HCT116 (cell line): ENCODE measurements at regions not wholly inside any gene's neighbourhood (a gene's known extent, or its start where the extent isn't known, plus 50 kb on each side); places are given as distances from the start of the nearest gene placed in this dataset.

ENCODE experiments used
- ATAC-seq: fragments of 200-7000 bp; cut with Tn5 transposase; 2 replicates; pipeline ENCODE4 v1.9.1; 2020; ENCODE audit warnings: mild to moderate bottlenecking, moderate library complexity
- BruUV-seq: library from RNA; stranded (reverse); fragments of 400-500 nt; replicated peaks from 2 replicates; lab custom pipeline; 2021; lab: Mats Ljungman, UMichigan
- CTCF ChIA-PET: fragments of 300-600 bp; sonication (Branson Sonifier 250); formaldehyde crosslinking; loops from one replicate; lab custom pipeline; 2021; ENCODE audit warnings: antibody characterized with exemption; lab: Charles Lee
- POLR2A ChIA-PET: fragments of 300-600, 350-600 bp; sonication (Branson Sonifier 250); formaldehyde crosslinking; loops from one replicate; lab custom pipeline; 2021; ENCODE audit warnings: antibody characterized with exemption; lab: Charles Lee
- RAD21 ChIA-PET, 2 experiments: fragments of 300-600 bp; sonication (Branson Sonifier 250); formaldehyde crosslinking; loops; one replicate each; lab custom pipeline; 2023; ENCODE audit warnings: low total read pairs in 2 of 2; ENCODE audit not compliant: uncharacterized antibody in 2 of 2, unreplicated experiment in 2 of 2, low non-redundant PET in 1 of 2; lab: Charles Lee
- DNase-seq: peaks from one replicate; pipeline ENCODE4 v3.0.0-alpha.2; 2010; ENCODE audit warnings: low read depth, low spot score
- H2AFZ ChIP-seq: fragments of 200-600 bp; shearing (Covaris generic), sonication (generic); 2 replicates; pipeline ENCODE4 v1.6.1; 2017; ENCODE audit warnings: low read depth, mixed run types, mixed read lengths, antibody characterized with exemption, low read length; ENCODE audit not compliant: poor library complexity, severe bottlenecking
- H3K27ac ChIP-seq: 2 replicates; pipeline ENCODE4 v1.5.1; 2012; ENCODE audit warnings: low read depth, low read length
- H3K27me3 ChIP-seq: fragments of 200-600 bp; sonication (generic); 2 replicates; pipeline ENCODE4 v1.6.1; 2016; ENCODE audit warnings: mixed run types, low read length, mixed read lengths; ENCODE audit not compliant: insufficient read depth
- H3K36me3 ChIP-seq, 2 experiments: fragments of 200-500 bp in 1 of 2; fragments of 200-600 bp in 1 of 2; sonication (Bioruptor generic) in 1 of 2; sonication (generic) in 1 of 2; 2 replicates each; pipeline versions ENCODE4 v1.5.1 to v1.6.1; 2014 to 2016; ENCODE audit warnings: low read length in 2 of 2, inconsistent platforms in 1 of 2, mixed read lengths in 1 of 2, mixed run types in 1 of 2; ENCODE audit not compliant: insufficient read depth in 2 of 2, control insufficient read depth in 1 of 2
- H3K4me1 ChIP-seq, 2 experiments: fragments of 200-600 bp in 1 of 2; sonication (generic) in 1 of 2; 2 replicates each; pipeline versions ENCODE4 v1.5.1 to v1.6.1; 2012 to 2017; ENCODE audit warnings: low read length in 2 of 2, inconsistent platforms in 1 of 2, mild to moderate bottlenecking in 1 of 2, mixed read lengths in 1 of 2, mixed run types in 1 of 2, moderate library complexity in 1 of 2; ENCODE audit not compliant: insufficient read depth in 2 of 2, control insufficient read depth in 1 of 2
- H3K4me2 ChIP-seq: fragments of 200-600 bp; sonication (generic); 2 replicates; pipeline ENCODE4 v1.6.1; 2017; ENCODE audit warnings: mixed run types, low read length, mixed read lengths
- H3K4me3 ChIP-seq, 2 experiments: fragments of 200-600 bp in 1 of 2; sonication (generic) in 1 of 2; replicated peaks in 1 of 2; 2 replicates each; pipeline ENCODE4 v1.5.1; 2011 to 2016; ENCODE audit warnings: low read length in 2 of 2, control low read depth in 1 of 2, low read depth in 1 of 2, mild to moderate bottlenecking in 1 of 2, mixed read lengths in 1 of 2, mixed run types in 1 of 2
- H3K79me2 ChIP-seq: fragments of 200-600 bp; sonication (generic); 2 replicates; pipeline ENCODE4 v1.6.1; 2017; ENCODE audit warnings: mild to moderate bottlenecking, mixed run types, low read length, moderate library complexity, mixed read lengths; ENCODE audit not compliant: insufficient read depth
- H3K9ac ChIP-seq: fragments of 200-600 bp; sonication (generic); 2 replicates; pipeline ENCODE4 v1.6.1; 2016; ENCODE audit warnings: low read length, mixed read lengths
- H3K9me2 ChIP-seq: fragments of 200-600 bp; sonication (generic), shearing (Covaris generic); 2 replicates; pipeline ENCODE4 v1.6.1; 2017; ENCODE audit warnings: mixed run types, mild to moderate bottlenecking, moderate library complexity; ENCODE audit not compliant: insufficient read depth
- H3K9me3 ChIP-seq, 2 experiments: fragments of 200-500 bp in 1 of 2; fragments of 200-600 bp in 1 of 2; sonication (Bioruptor generic) in 1 of 2; sonication (generic) in 1 of 2; 2 replicates each; pipeline ENCODE4 v1.6.1; 2014 to 2017; ENCODE audit warnings: low read length in 2 of 2, mixed read lengths in 2 of 2, inconsistent platforms in 1 of 2, low read depth in 1 of 2, mild to moderate bottlenecking in 1 of 2, mixed run types in 1 of 2, moderate library complexity in 1 of 2; ENCODE audit not compliant: control insufficient read depth in 1 of 2, insufficient read depth in 1 of 2
- H4K20me1 ChIP-seq: fragments of 200-600 bp; sonication (generic), shearing (Covaris generic); 2 replicates; pipeline ENCODE4 v1.6.1; 2017; ENCODE audit warnings: mixed run types, mild to moderate bottlenecking, moderate library complexity; ENCODE audit not compliant: insufficient read depth
- EGR1 ChIP-seq: IDR thresholded peaks from 2 replicates; pipeline ENCODE4 v1.6.1; 2012; ENCODE audit warnings: low read depth
- EZH2 ChIP-seq: fragments of 200-600 bp; sonication (generic); IDR thresholded peaks from 2 replicates; pipeline ENCODE4 v1.6.1; 2017; ENCODE audit warnings: antibody characterized with exemption, mixed run types
- JUND ChIP-seq: IDR thresholded peaks from 2 replicates; pipeline ENCODE4 v1.6.1; 2012
- POLR2A ChIP-seq: IDR thresholded peaks from 2 replicates; pipeline ENCODE4 v1.7.0; 2011; ENCODE audit warnings: borderline replicate concordance; ENCODE audit not compliant: insufficient read depth, insufficient read length; ENCODE audit errors: extremely low read depth
- RAD21 ChIP-seq: IDR thresholded peaks from 2 replicates; pipeline ENCODE4 v1.6.1; 2012; ENCODE audit warnings: low read depth, mild to moderate bottlenecking
- SP1 ChIP-seq: IDR thresholded peaks from 2 replicates; pipeline ENCODE4 v1.6.1; 2012; ENCODE audit warnings: low read depth
- SRF ChIP-seq: IDR thresholded peaks from 2 replicates; pipeline ENCODE4 v1.6.1; 2012; ENCODE audit warnings: low read depth
- TCF7L2 ChIP-seq: IDR thresholded peaks from 2 replicates; pipeline ENCODE4 v1.7.0; 2011; ENCODE audit warnings: borderline replicate concordance, inconsistent platforms; ENCODE audit not compliant: insufficient read depth, insufficient read length; ENCODE audit errors: extremely low read depth
- ZNF274 ChIP-seq: fragments of 200-500 bp; sonication (Bioruptor generic); IDR thresholded peaks from 2 replicates; pipeline ENCODE4 v1.6.1; 2014; ENCODE audit warnings: mild to moderate bottlenecking, low read depth, low read length, inconsistent platforms
- intact Hi-C: fragments of 100-400 bp; cut with micrococcal nuclease; formaldehyde crosslinking; loops from 2 replicates; pipeline ENCODE4 v1.10.0; 2022
- TF ChIP-seq, protein P1 (sequence below), 3 experiments: fragments of 200-600 bp in 1 of 3; sonication (generic) in 1 of 3; IDR thresholded peaks in 2 of 3; conservative IDR thresholded peaks in 1 of 3; 2 replicates each; pipeline ENCODE4 v1.5.1; 2012 to 2017; ENCODE audit warnings: low read depth in 2 of 3, low read length in 2 of 3, antibody characterized with exemption in 1 of 3, borderline replicate concordance in 1 of 3, control low read depth in 1 of 3, mild to moderate bottlenecking in 1 of 3, mixed read lengths in 1 of 3, mixed run types in 1 of 3, moderate library complexity in 1 of 3; ENCODE audit not compliant: insufficient read depth in 1 of 3
- TF ChIP-seq, protein P2 (sequence below): IDR thresholded peaks from 2 replicates; pipeline ENCODE4 v1.6.1; 2012
- TF ChIP-seq, protein P3 (sequence below): IDR thresholded peaks from 2 replicates; pipeline ENCODE4 v1.6.1; 2011; ENCODE audit warnings: mild to moderate bottlenecking, low read length, moderate library complexity; ENCODE audit not compliant: insufficient replicate concordance; ENCODE audit errors: extremely low read depth
- TF ChIP-seq, protein P4 (sequence below): IDR thresholded peaks from 2 replicates; pipeline ENCODE4 v1.6.1; 2012

DNA sequence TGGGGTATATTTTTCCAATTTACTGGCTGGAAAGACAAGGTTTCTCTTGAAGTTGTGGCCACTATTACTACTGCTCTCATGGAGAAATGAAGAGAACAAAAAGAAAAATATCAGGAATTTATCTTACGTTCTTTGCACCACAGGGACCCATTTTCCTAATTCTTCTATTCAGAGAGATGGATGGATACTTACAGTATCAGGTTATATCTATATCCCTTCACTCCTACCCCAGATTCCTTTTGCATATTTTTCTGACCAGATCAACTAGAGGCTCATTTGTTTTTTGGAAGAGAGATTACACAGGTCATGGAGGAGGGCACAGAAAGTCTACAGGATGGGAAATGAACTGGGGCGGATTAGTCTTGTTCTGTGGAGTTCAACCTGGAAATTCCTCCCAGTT lies 277.2 kb upstream of the VLDLR start:
- intact Hi-C loops: no loop called here
- BruUV-seq: no TSS peak

More for the DNA sequence above, 277.2 kb upstream of the VLDLR start:
- Histone ChIP-seq H3K4me2 (no peak overlapping the region), H2AFZ (no peak overlapping the region), H3K9me3 (no peaks in the 10 kb centered on the region), H4K20me1 (no peaks in the 10 kb centered on the region), H3K4me3 (no peak overlapping the region), H3K9ac (no peak overlapping the region), H3K27me3 (no peaks in the 10 kb centered on the region), H3K27ac (no peak overlapping the region), H3K4me1 (no peaks in the 10 kb centered on the region), H3K79me2 (no peaks in the 10 kb centered on the region), H3K9me2 (no peaks in the 10 kb centered on the region), H3K36me3 (no peaks in the 10 kb centered on the region)
- DNase-seq (no peak), ATAC-seq (no peak)
- CTCF ChIA-PET: no interaction called here
- TF ChIP-seq TCF7L2 (no peak), POLR2A (no peak), EGR1 (no peak), SP1 (no peak), ZNF274 (no peak), JUND (no peak), SRF (no peak), EZH2 (no peak), RAD21 (no peak)
- TF ChIP-seq, protein P1, sequence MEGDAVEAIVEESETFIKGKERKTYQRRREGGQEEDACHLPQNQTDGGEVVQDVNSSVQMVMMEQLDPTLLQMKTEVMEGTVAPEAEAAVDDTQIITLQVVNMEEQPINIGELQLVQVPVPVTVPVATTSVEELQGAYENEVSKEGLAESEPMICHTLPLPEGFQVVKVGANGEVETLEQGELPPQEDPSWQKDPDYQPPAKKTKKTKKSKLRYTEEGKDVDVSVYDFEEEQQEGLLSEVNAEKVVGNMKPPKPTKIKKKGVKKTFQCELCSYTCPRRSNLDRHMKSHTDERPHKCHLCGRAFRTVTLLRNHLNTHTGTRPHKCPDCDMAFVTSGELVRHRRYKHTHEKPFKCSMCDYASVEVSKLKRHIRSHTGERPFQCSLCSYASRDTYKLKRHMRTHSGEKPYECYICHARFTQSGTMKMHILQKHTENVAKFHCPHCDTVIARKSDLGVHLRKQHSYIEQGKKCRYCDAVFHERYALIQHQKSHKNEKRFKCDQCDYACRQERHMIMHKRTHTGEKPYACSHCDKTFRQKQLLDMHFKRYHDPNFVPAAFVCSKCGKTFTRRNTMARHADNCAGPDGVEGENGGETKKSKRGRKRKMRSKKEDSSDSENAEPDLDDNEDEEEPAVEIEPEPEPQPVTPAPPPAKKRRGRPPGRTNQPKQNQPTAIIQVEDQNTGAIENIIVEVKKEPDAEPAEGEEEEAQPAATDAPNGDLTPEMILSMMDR (IDR thresholded peaks at IDR 0.05 in 2 of 3, conservative IDR thresholded peaks at IDR 0.05 in 1 of 3; ENCODE audit: borderline replicate concordance in 1 of 3, insufficient read depth in 1 of 3, low read depth in 2 of 3, low read length in 2 of 3): no peak
- TF ChIP-seq, protein P2, sequence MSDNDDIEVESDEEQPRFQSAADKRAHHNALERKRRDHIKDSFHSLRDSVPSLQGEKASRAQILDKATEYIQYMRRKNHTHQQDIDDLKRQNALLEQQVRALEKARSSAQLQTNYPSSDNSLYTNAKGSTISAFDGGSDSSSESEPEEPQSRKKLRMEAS: no peak
- TF ChIP-seq, protein P3, sequence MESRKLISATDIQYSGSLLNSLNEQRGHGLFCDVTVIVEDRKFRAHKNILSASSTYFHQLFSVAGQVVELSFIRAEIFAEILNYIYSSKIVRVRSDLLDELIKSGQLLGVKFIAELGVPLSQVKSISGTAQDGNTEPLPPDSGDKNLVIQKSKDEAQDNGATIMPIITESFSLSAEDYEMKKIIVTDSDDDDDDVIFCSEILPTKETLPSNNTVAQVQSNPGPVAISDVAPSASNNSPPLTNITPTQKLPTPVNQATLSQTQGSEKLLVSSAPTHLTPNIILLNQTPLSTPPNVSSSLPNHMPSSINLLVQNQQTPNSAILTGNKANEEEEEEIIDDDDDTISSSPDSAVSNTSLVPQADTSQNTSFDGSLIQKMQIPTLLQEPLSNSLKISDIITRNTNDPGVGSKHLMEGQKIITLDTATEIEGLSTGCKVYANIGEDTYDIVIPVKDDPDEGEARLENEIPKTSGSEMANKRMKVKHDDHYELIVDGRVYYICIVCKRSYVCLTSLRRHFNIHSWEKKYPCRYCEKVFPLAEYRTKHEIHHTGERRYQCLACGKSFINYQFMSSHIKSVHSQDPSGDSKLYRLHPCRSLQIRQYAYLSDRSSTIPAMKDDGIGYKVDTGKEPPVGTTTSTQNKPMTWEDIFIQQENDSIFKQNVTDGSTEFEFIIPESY: no peak
- TF ChIP-seq, protein P4, sequence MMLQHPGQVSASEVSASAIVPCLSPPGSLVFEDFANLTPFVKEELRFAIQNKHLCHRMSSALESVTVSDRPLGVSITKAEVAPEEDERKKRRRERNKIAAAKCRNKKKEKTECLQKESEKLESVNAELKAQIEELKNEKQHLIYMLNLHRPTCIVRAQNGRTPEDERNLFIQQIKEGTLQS: no peak
- POLR2A ChIA-PET: no interaction called here
- RAD21 ChIA-PET: no interaction called here
